ENCODE measurements at regions not wholly inside any gene's neighbourhood (a gene's known extent, or its start where the extent isn't known, plus 50 kb on each side); places are given as distances from the start of the nearest gene placed in this dataset.

- TF ChIP-seq POLR2A (IDR thresholded peaks at IDR 0.05) (no peak), CTCF (IDR thresholded peaks at IDR 0.05) (no peak)
Observed at GRCh38 chr7:145735061-145735460, 381.5 kb upstream of the CNTNAP2 start.
